ENCODE measurements at regions not wholly inside any gene's neighbourhood (a gene's known extent, or its start where the extent isn't known, plus 50 kb on each side); places are given as distances from the start of the nearest gene placed in this dataset.

GRCh38 chr9:19598722-19599121 is 189.9 kb downstream of the ACER2 start:
- Histone ChIP-seq H3K36me3 (ENCODE audit: low read length) (no peaks in the 10 kb centered on the region), H3K79me2 (ENCODE audit: insufficient read depth, low read length) (no peaks in the 10 kb centered on the region), H3K9me3 (ENCODE audit: insufficient read depth, low read length) (no peaks in the 10 kb centered on the region), H3K4me3 (ENCODE audit: insufficient read depth, low read length, poor library complexity, severe bottlenecking) (no peak overlapping the region), H3K9me2 (replicated peaks; ENCODE audit: insufficient read depth, low read length) (no peaks in the 10 kb centered on the region), H3K4me2 (ENCODE audit: low read depth, low read length, poor library complexity, severe bottlenecking) (no peak overlapping the region), H3K27ac (ENCODE audit: low read depth, low read length) (no peak overlapping the region), H3F3A (ENCODE audit: insufficient read depth) (no peaks in the 10 kb centered on the region), H2AFZ (ENCODE audit: low read depth, low read length, severe bottlenecking) (no peak overlapping the region), H4K20me1 (ENCODE audit: low read depth, low read length) (no peaks in the 10 kb centered on the region), H3K27me3 (ENCODE audit: low read length) (no peaks in the 10 kb centered on the region), H3K9ac (ENCODE audit: low read length) (no peak overlapping the region)
- TF ChIP-seq CTCF (IDR thresholded peaks at IDR 0.05; ENCODE audit: insufficient read depth, low read length, poor library complexity, severe bottlenecking) (no peak), EZH2phosphoT487 (conservative IDR thresholded peaks at IDR 0.05; ENCODE audit: low read length) (no peak)

GRCh38 chr9:19597176-19597575 is 188.4 kb downstream of the ACER2 start:
- H3K4me2 ChIP-seq (ENCODE audit: low read depth, low read length, poor library complexity, severe bottlenecking), result no peak overlapping the region
- H3K27me3 ChIP-seq (ENCODE audit: low read length), result no peaks in the 10 kb centered on the region
- no peaks in the 10 kb centered on the region for H3K9me3 ChIP-seq (ENCODE audit: insufficient read depth, low read length)
- no peaks in the 10 kb centered on the region for H4K20me1 ChIP-seq (ENCODE audit: low read depth, low read length)
- H3K4me3 ChIP-seq (ENCODE audit: insufficient read depth, low read length, poor library complexity, severe bottlenecking), result no peak overlapping the region
- H2AFZ ChIP-seq (ENCODE audit: low read depth, low read length, severe bottlenecking), result no peak overlapping the region
- no peak overlapping the region for H3K9ac ChIP-seq (ENCODE audit: low read length)
- no peaks in the 10 kb centered on the region for H3K79me2 ChIP-seq (ENCODE audit: insufficient read depth, low read length)
- no peak overlapping the region for H3K27ac ChIP-seq (ENCODE audit: low read depth, low read length)
- no peaks in the 10 kb centered on the region for H3K36me3 ChIP-seq (ENCODE audit: low read length)
- no peak for TF ChIP-seq EZH2phosphoT487 (conservative IDR thresholded peaks at IDR 0.05; ENCODE audit: low read length)
- TF ChIP-seq CTCF (IDR thresholded peaks at IDR 0.05; ENCODE audit: insufficient read depth, low read length, poor library complexity, severe bottlenecking), result no peak
- no peaks in the 10 kb centered on the region for H3K9me2 ChIP-seq (replicated peaks; ENCODE audit: insufficient read depth, low read length)
- H3F3A ChIP-seq (ENCODE audit: insufficient read depth), result no peaks in the 10 kb centered on the region

GRCh38 chr9:19595003-19595402 is 186.2 kb downstream of the ACER2 start:
- Histone ChIP-seq H4K20me1 (ENCODE audit: low read depth, low read length) (no peaks in the 10 kb centered on the region), H3K27me3 (ENCODE audit: low read length) (no peaks in the 10 kb centered on the region), H3K9ac (ENCODE audit: low read length) (no peak overlapping the region), H3K27ac (ENCODE audit: low read depth, low read length) (no peak overlapping the region), H3K79me2 (ENCODE audit: insufficient read depth, low read length) (no peaks in the 10 kb centered on the region), H3K9me2 (replicated peaks; ENCODE audit: insufficient read depth, low read length) (no peaks in the 10 kb centered on the region), H3K4me3 (ENCODE audit: insufficient read depth, low read length, poor library complexity, severe bottlenecking) (no peak overlapping the region), H2AFZ (ENCODE audit: low read depth, low read length, severe bottlenecking) (no peak overlapping the region), H3K4me2 (ENCODE audit: low read depth, low read length, poor library complexity, severe bottlenecking) (no peak overlapping the region), H3K9me3 (ENCODE audit: insufficient read depth, low read length) (no peaks in the 10 kb centered on the region), H3K36me3 (ENCODE audit: low read length) (no peaks in the 10 kb centered on the region), H3F3A (ENCODE audit: insufficient read depth) (no peaks in the 10 kb centered on the region)
- TF ChIP-seq EZH2phosphoT487 (conservative IDR thresholded peaks at IDR 0.05; ENCODE audit: low read length) (no peak), CTCF (IDR thresholded peaks at IDR 0.05; ENCODE audit: insufficient read depth, low read length, poor library complexity, severe bottlenecking) (no peak)

Data from SU-DHL-6 (cell line).